ENCODE measurements at regions not wholly inside any gene's neighbourhood (a gene's known extent, or its start where the extent isn't known, plus 50 kb on each side); places are given as distances from the start of the nearest gene placed in this dataset.

GRCh38 chr5:166018716-166019115, 2272.7 kb upstream of the WWC1 start:
- 0% methylated on average over 1 of the region's 1 CpG for WGBS (ENCODE audit: low lambda C conversion rate)
- H3K27ac ChIP-seq (ENCODE audit: extremely low read length, insufficient read depth, low read length) = no peak overlapping the region
- no peaks in the 10 kb centered on the region for H3K4me1 ChIP-seq (ENCODE audit: insufficient read depth, low read length)
- no peak overlapping the region for H2AFZ ChIP-seq (ENCODE audit: low read length)
- no peaks in the 10 kb centered on the region for H3K79me2 ChIP-seq (ENCODE audit: insufficient read depth, low read length)
- FAIRE-seq (no peak), ATAC-seq (no peak), DNase-seq (ENCODE audit: low spot score) (no peak)
- H3K9ac ChIP-seq (ENCODE audit: insufficient read depth, low read depth, low read length) = no peak overlapping the region
- CTCF ChIA-PET (ENCODE audit: low intra/inter-chr PET ratio, low total read pairs) = no interaction called here
- no TSS peak for BruUV-seq (replicated peaks)
- H3K4me2 ChIP-seq (ENCODE audit: low read depth, low read length) = no peak overlapping the region
- H3K36me3 ChIP-seq (replicated peaks in 1 of 2; ENCODE audit: control insufficient read depth in 1 of 2, insufficient read depth in 2 of 2, low read length in 2 of 2) = no peaks in the 10 kb centered on the region
- in situ Hi-C loops (cut with HindIII; ENCODE audit: extremely low pct_ligation_motif_present, low pct_unique_long_range_greater_than_20kb) = no loop called here
- no peaks in the 10 kb centered on the region for H4K20me1 ChIP-seq (ENCODE audit: insufficient read depth, low read length)
- no peaks in the 10 kb centered on the region for H3K27me3 ChIP-seq (ENCODE audit: control insufficient read depth in 1 of 2, insufficient read depth in 2 of 2, low read length in 2 of 2)
- intact Hi-C loops (cut with micrococcal nuclease; ENCODE audit: unreplicated experiment) = no loop called here
- POLR2A ChIA-PET = no interaction called here
- no peak overlapping the region for H3K4me3 ChIP-seq (replicated peaks in 1 of 3; ENCODE audit: insufficient read depth in 1 of 3, low read depth in 2 of 3, low read length in 3 of 3)
- H3K9me3 ChIP-seq (ENCODE audit: low read length) = peaks cover 92% of the 10 kb centered on the region
- no peak for TF ChIP-seq USF2 (IDR thresholded peaks at IDR 0.05; ENCODE audit: low read depth, low read length)
- no peak for TF ChIP-seq USF2 (CRISPR knock-in tag; IDR thresholded peaks at IDR 0.05; ENCODE audit: borderline replicate concordance)
- no peak for TF ChIP-seq NR2F1 (CRISPR knock-in tag; IDR thresholded peaks at IDR 0.05)
- no peak for TF ChIP-seq RXRA (CRISPR knock-in tag; IDR thresholded peaks at IDR 0.05)
- TF ChIP-seq, protein P1, sequence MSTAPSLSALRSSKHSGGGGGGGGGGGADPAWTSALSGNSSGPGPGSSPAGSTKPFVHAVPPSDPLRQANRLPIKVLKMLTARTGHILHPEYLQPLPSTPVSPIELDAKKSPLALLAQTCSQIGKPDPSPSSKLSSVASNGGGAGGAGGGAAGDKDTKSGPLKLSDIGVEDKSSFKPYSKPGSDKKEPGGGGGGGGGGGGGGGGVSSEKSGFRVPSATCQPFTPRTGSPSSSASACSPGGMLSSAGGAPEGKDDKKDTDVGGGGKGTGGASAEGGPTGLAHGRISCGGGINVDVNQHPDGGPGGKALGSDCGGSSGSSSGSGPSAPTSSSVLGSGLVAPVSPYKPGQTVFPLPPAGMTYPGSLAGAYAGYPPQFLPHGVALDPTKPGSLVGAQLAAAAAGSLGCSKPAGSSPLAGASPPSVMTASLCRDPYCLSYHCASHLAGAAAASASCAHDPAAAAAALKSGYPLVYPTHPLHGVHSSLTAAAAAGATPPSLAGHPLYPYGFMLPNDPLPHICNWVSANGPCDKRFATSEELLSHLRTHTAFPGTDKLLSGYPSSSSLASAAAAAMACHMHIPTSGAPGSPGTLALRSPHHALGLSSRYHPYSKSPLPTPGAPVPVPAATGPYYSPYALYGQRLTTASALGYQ (CRISPR knock-in tag; IDR thresholded peaks at IDR 0.05) = no peak
- no peak for TF ChIP-seq GLMP (CRISPR knock-in tag; IDR thresholded peaks at IDR 0.05; ENCODE audit: borderline replicate concordance)
- no peak for TF ChIP-seq XBP1 (CRISPR knock-in tag; IDR thresholded peaks at IDR 0.05)
- TF ChIP-seq RFX3 (CRISPR knock-in tag; IDR thresholded peaks at IDR 0.05) = no peak
- no peak for TF ChIP-seq ZNF326 (CRISPR knock-in tag; IDR thresholded peaks at IDR 0.05; ENCODE audit: borderline replicate concordance)
- no peak for TF ChIP-seq ZNF138 (CRISPR knock-in tag; IDR thresholded peaks at IDR 0.05; ENCODE audit: low read depth)
- no peak for TF ChIP-seq ZFP36 (IDR thresholded peaks at IDR 0.05; ENCODE audit: borderline replicate concordance, low read depth, low read length, partially characterized antibody)
- TF ChIP-seq, protein P2, sequence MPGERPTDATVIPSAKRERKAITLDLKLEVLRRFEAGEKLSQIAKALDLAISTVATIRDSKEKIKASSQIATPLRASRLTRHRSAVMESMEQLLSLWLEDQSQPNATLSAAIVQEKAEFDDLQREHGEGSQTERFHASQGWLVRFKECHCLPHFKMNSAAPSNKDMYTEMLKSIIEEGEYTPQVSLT (CRISPR knock-in tag; IDR thresholded peaks at IDR 0.05; ENCODE audit: borderline replicate concordance, low read depth) = no peak
- TF ChIP-seq, protein P3, sequence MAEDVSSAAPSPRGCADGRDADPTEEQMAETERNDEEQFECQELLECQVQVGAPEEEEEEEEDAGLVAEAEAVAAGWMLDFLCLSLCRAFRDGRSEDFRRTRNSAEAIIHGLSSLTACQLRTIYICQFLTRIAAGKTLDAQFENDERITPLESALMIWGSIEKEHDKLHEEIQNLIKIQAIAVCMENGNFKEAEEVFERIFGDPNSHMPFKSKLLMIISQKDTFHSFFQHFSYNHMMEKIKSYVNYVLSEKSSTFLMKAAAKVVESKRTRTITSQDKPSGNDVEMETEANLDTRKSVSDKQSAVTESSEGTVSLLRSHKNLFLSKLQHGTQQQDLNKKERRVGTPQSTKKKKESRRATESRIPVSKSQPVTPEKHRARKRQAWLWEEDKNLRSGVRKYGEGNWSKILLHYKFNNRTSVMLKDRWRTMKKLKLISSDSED (CRISPR knock-in tag; IDR thresholded peaks at IDR 0.05) = no peak
- no peak for TF ChIP-seq PHF21A (CRISPR knock-in tag; IDR thresholded peaks at IDR 0.05)
- no peak for TF ChIP-seq MYPOP (CRISPR knock-in tag; IDR thresholded peaks at IDR 0.05)
- no peak for TF ChIP-seq MZF1 (CRISPR knock-in tag; IDR thresholded peaks at IDR 0.05; ENCODE audit: borderline replicate concordance)
- no peak for TF ChIP-seq SMAD9 (CRISPR knock-in tag; IDR thresholded peaks at IDR 0.05)
